K562 (cell line): ENCODE measurements at regions not wholly inside any gene's neighbourhood (a gene's known extent, or its start where the extent isn't known, plus 50 kb on each side); places are given as distances from the start of the nearest gene placed in this dataset.

ENCODE experiments used
- ATAC-seq: fragments of 200-7000 bp; cut with Tn5 transposase; 3 replicates; pipeline ENCODE4 v1.9.1; 2020; ENCODE audit warnings: moderate library complexity
- BruUV-seq: library from RNA; stranded (reverse); fragments of 400-500 nt; replicated peaks from 2 replicates; lab custom pipeline; 2021; lab: Mats Ljungman, UMichigan
- CTCF ChIA-PET: fragments of 300-600 bp; formaldehyde crosslinking; extraction: SDS; loops from one replicate; lab custom pipeline; 2021; ENCODE audit warnings: low intra/inter-chr PET ratio; lab: Yijun Ruan, JAX
- POLR2A ChIA-PET: fragments of 300-600, 350-650 bp; sonication (Branson Sonifier 250); formaldehyde crosslinking; extraction: SDS; loops from one replicate; lab custom pipeline; 2021; ENCODE audit warnings: antibody characterized with exemption, inconsistent platforms; lab: Yijun Ruan, JAX
- DNase-seq, 4 experiments: peaks; one replicate each; pipeline versions ENCODE4 v3.0.0 to v3.0.0-alpha.2; 2011 to 2018; ENCODE audit warnings: low spot score in 3 of 4, mixed read lengths in 3 of 4; ENCODE audit errors: extremely low read depth in 1 of 4
- FAIRE-seq: peaks from 2 replicates; lab custom pipeline; 2011; peaks lifted over from hg19 to GRCh38; lab: Jason Lieb, UNC
- H2AFZ ChIP-seq: 2 replicates; pipeline ENCODE4 v1.6.0; 2011; ENCODE audit warnings: low read depth, low read length, control low read depth, inconsistent platforms
- H3K27ac ChIP-seq: fragments of 200-600 bp; 3 replicates; pipeline ENCODE4 v1.8.0; 2011; ENCODE audit warnings: low read depth, mild to moderate bottlenecking, control low read depth, inconsistent platforms, low read length, moderate library complexity, mixed read lengths; ENCODE audit errors: extremely low read depth
- H3K27me3 ChIP-seq, 2 experiments: fragments of 300-600 bp in 1 of 2; 2 replicates in 1 of 2; 3 replicates in 1 of 2; pipeline versions ENCODE4 v1.6.0 to v1.8.0; 2011; ENCODE audit warnings: inconsistent platforms in 2 of 2, low read length in 2 of 2, mild to moderate bottlenecking in 1 of 2, mixed read lengths in 1 of 2, moderate library complexity in 1 of 2; ENCODE audit not compliant: control insufficient read depth in 2 of 2, insufficient read depth in 2 of 2
- H3K36me3 ChIP-seq: fragments of 300-600 bp; 3 replicates; pipeline ENCODE4 v1.8.0; 2011; ENCODE audit warnings: mild to moderate bottlenecking, low read length, inconsistent platforms; ENCODE audit not compliant: control insufficient read depth, insufficient read depth
- H3K4me1 ChIP-seq, 2 experiments: fragments of 200-600 bp in 1 of 2; replicated peaks in 1 of 2; 2 replicates in 1 of 2; 3 replicates in 1 of 2; pipeline versions ENCODE4 v1.5.1 to v1.8.0; 2011; ENCODE audit warnings: inconsistent platforms in 2 of 2, low read length in 2 of 2, mild to moderate bottlenecking in 1 of 2, mixed read lengths in 1 of 2, moderate library complexity in 1 of 2; ENCODE audit not compliant: control insufficient read depth in 2 of 2, insufficient read depth in 2 of 2
- H3K4me2 ChIP-seq: 2 replicates; pipeline ENCODE4 v1.6.1; 2011; ENCODE audit warnings: low read length, control low read depth, inconsistent platforms, mixed read lengths; ENCODE audit not compliant: insufficient read depth
- H3K4me3 ChIP-seq: fragments of 200-600 bp; sonication (generic), shearing (Covaris generic); 2 replicates; pipeline ENCODE4 v1.5.1; 2016; ENCODE audit warnings: control low read depth, inconsistent platforms
- H3K79me2 ChIP-seq: fragments of 200-600 bp; 3 replicates; pipeline ENCODE4 v1.8.0; 2011; ENCODE audit warnings: low read length, inconsistent platforms; ENCODE audit not compliant: control insufficient read depth, insufficient read depth
- H3K9ac ChIP-seq, 2 experiments: 2 replicates each; pipeline versions ENCODE4 v1.6.0 to v1.6.1; 2011; ENCODE audit warnings: low read depth in 2 of 2, low read length in 2 of 2, control low read depth in 1 of 2, inconsistent platforms in 1 of 2, mild to moderate bottlenecking in 1 of 2, mixed read lengths in 1 of 2; ENCODE audit not compliant: insufficient read depth in 1 of 2
- H3K9me1 ChIP-seq: one replicate; pipeline ENCODE4 v1.6.0; 2011; ENCODE audit warnings: inconsistent platforms, mild to moderate bottlenecking, low read length, moderate library complexity; ENCODE audit not compliant: control insufficient read depth, insufficient read depth
- H3K9me3 ChIP-seq: replicated peaks from 2 replicates; pipeline ENCODE4 v1.5.1; 2011; ENCODE audit warnings: low read depth, low read length, inconsistent platforms; ENCODE audit not compliant: control insufficient read depth, insufficient read depth
- H4K20me1 ChIP-seq: replicated peaks from 2 replicates; pipeline ENCODE4 v1.6.1; 2011; ENCODE audit warnings: low read length, inconsistent platforms, mixed read lengths; ENCODE audit not compliant: control insufficient read depth, insufficient read depth
- ATF1 ChIP-seq, 2 experiments: fragments of 450-650 bp in 1 of 2; IDR thresholded peaks; 2 replicates each; pipeline ENCODE4 v1.6.1; 2016; ENCODE audit warnings: missing compliant biosample characterization in 1 of 2, missing genetic modification characterization in 1 of 2
- CBX1 ChIP-seq: sonication (generic); IDR thresholded peaks from 2 replicates; pipeline ENCODE4 v1.6.1; 2016; ENCODE audit warnings: antibody characterized with exemption, low read depth, mild to moderate bottlenecking
- CSDE1 ChIP-seq, 2 experiments: fragments of 450-650 bp; IDR thresholded peaks; 2 replicates each; pipeline ENCODE4 v1.6.1; 2016; ENCODE audit warnings: mild to moderate bottlenecking in 1 of 2
- ELK1 ChIP-seq: sonication (generic); formaldehyde crosslinking; IDR thresholded peaks from 2 replicates; pipeline ENCODE4 v1.8.1; 2022; ENCODE audit warnings: missing genetic modification reagents
- HINFP ChIP-seq: fragments of 450-650 bp; conservative IDR thresholded peaks from 2 replicates; pipeline ENCODE4 v1.6.1; 2016; ENCODE audit warnings: missing genetic modification characterization, low read depth, mild to moderate bottlenecking, control low read depth, missing compliant biosample characterization
- IRF2 ChIP-seq: sonication (generic); formaldehyde crosslinking; IDR thresholded peaks from 2 replicates; pipeline ENCODE4 v1.8.1; 2022; ENCODE audit warnings: mild to moderate bottlenecking, missing genetic modification reagents
- KLF1 ChIP-seq: fragments of 450-650 bp; IDR thresholded peaks from 2 replicates; pipeline ENCODE4 v1.6.1; 2016; ENCODE audit warnings: missing genetic modification characterization, missing compliant biosample characterization
- NCOA2 ChIP-seq, 2 experiments: fragments of 450-650 bp; IDR thresholded peaks; 2 replicates each; pipeline ENCODE4 v1.6.1; 2018; ENCODE audit warnings: mild to moderate bottlenecking in 2 of 2, moderate library complexity in 1 of 2; ENCODE audit not compliant: partially characterized antibody in 2 of 2
- NCOA6 ChIP-seq: fragments of 450-650 bp; IDR thresholded peaks from 2 replicates; pipeline ENCODE4 v1.6.1; 2017; ENCODE audit warnings: mild to moderate bottlenecking
- POLR2AphosphoS2 ChIP-seq: IDR thresholded peaks from 2 replicates; pipeline ENCODE4 v1.6.1; 2012; ENCODE audit warnings: low read length, improper control_type of control experiment
- RFX1 ChIP-seq: fragments of 450-650 bp; IDR thresholded peaks from 2 replicates; pipeline ENCODE4 v1.6.1; 2016; ENCODE audit warnings: mild to moderate bottlenecking, moderate library complexity
- ZFP30 ChIP-seq: fragments of 250-450 bp; sonication (Bioruptor Pico); IDR thresholded peaks from 2 replicates; pipeline ENCODE4 v1.8.0; 2022; ENCODE audit warnings: moderate library complexity, mild to moderate bottlenecking, inconsistent platforms, borderline replicate concordance
- ZNF3 ChIP-seq: fragments of 250-450 bp; sonication (Bioruptor Pico); IDR thresholded peaks from 2 replicates; pipeline ENCODE4 v1.5.0; 2021; ENCODE audit warnings: mild to moderate bottlenecking, moderate library complexity
- WGBS: fragments of 100-300 bp; shearing (Covaris generic); methylation state at CpG from one replicate; pipeline ENCODE4 v1.1.6; 2016; ENCODE audit warnings: low coverage, mixed read lengths; ENCODE audit not compliant: insufficient coverage; ENCODE audit errors: missing lambda C conversion rate; 5-methylcytosine and 5-hydroxymethylcytosine counted together
- in situ Hi-C: fragments of 300-500 bp; cut with MboI; formaldehyde crosslinking; loops from 4 replicates; pipeline ENCODE4 v1.15.0; 2018; ENCODE audit warnings: inconsistent platforms, mixed read lengths
- intact Hi-C: fragments of 100-400 bp; cut with micrococcal nuclease; formaldehyde crosslinking; loops from 2 replicates; pipeline ENCODE4 v1.14.2; 2022

DNA sequence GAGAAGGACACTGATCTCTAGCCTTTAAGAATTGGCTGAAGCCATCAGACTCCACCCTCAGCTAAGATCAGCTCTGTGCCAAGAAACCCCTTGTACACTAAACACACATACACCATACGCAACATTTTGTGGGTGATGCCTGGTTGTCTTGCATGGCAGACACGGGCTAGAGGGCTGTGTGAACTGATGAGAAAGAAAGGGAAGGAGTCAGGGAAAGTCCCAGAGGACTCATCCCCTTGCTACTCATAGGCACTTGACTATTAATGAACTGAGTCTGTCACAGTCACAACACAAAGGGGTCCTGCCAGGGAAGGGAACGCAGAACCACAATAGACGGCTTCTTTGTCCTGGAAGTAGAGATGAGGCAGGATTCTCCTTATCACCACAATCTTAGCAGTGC, 80.8 kb downstream of the EMP1 start (continued):
- TF ChIP-seq HINFP (tag) (no peak), IRF2 (CRISPR knock-in tag) (no peak), CSDE1 (IDR thresholded peaks at IDR 0.05) (no peak), POLR2AphosphoS2 (no peak), RFX1 (no peak), ELK1 (CRISPR knock-in tag) (no peak), NCOA2 (IDR thresholded peaks at IDR 0.05; ENCODE audit: partially characterized antibody in 2 of 2) (no peak)

DNA sequence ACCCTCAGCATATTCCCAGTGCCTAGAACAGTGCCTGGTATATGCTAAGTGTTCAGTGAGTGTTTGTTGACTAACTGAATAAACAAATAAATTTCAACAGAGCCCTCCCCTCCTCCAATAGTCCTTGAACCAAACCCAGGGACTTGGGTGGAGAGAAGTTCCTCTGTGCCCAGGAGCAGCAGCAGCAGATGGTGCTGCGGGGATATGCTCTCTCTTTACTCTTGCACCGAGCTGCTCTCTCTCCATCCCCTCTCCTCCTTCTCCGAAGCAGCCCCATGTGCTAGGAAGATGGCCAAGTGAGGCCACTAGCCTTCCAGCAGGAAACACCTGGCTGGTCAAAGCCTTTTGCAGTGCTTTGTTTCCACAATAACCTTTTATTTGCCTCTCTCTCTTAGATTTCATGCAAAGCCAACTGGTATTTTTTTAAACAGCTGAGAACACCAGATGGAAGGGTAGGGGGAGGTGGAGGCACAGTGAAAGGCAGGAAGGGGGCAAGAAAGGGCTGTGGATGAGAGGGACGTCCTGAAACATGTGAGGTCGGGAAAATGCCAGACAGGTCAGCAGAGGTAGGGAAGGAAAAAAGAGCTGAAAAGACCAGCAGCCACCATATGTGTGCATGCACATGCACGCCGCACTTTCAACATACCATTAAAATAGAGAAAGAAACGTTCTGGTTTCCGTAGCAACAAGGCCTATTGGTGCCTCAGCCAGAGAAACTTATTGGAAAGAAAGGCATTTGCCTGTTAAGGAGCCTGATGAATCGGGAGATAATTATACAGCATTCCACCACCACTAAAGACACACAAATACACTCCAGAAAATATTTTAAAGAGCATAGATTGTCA, 78.9 kb downstream of the EMP1 start:
- Histone ChIP-seq H3K79me2 (no peaks in the 10 kb centered on the region), H3K36me3 (no peaks in the 10 kb centered on the region), H3K27me3 (peaks cover 3 to 25% of the 10 kb centered on the region in 2 experiments; a peak in 2 of 5 replicates), H3K4me1 (peaks cover 0 to 8% of the 10 kb centered on the region in 2 experiments; a peak in 2 of 5 replicates), H4K20me1 (0 out of 2 replicates have a peak, but pooled peaks cover 5% of the 10 kb centered on the region), H2AFZ (no peak overlapping the region), H3K4me2 (no peak overlapping the region), H3K4me3 (no peak overlapping the region), H3K27ac (no peak overlapping the region), H3K9me1 (no peaks in the 10 kb centered on the region), H3K9ac (no peak overlapping the region), H3K9me3 (no peaks in the 10 kb centered on the region)
- BruUV-seq, result no TSS peak
- POLR2A ChIA-PET, result interaction anchor here (0.6 kb wide), 1 partner anchor 1357 kb away, joined by 4 read pairs; no protein-coding TSS in a partner anchor
- WGBS, result 1% methylated on average over 10 of the region's 10 CpGs
- in situ Hi-C loops, result loop anchor here (10.0 kb wide), 1 partner anchor 889 kb away; no protein-coding TSS in a partner anchor
- no peak for ATAC-seq
- TF ChIP-seq ATF1 (CRISPR knock-in tag; IDR thresholded peaks at IDR 0.05), result no peak
- TF ChIP-seq ATF1 (tag; IDR thresholded peaks at IDR 0.05), result no peak
- no peak for TF ChIP-seq ZFP30 (CRISPR knock-in tag)
- no peak for TF ChIP-seq KLF1
- no peak for TF ChIP-seq CBX1
- TF ChIP-seq ZNF3 (CRISPR knock-in tag), result no peak
- TF ChIP-seq NCOA6, result no peak
- intact Hi-C loops, result loop anchor here (10.0 kb wide), 1 partner anchor 259 kb away; no protein-coding TSS in a partner anchor
- CTCF ChIA-PET, result no interaction called here
- DNase-seq, result no peak
- no peak for FAIRE-seq
